Mesenchymal stem cell (in vitro differentiated cells and primary cell): ENCODE measurements at regions not wholly inside any gene's neighbourhood (a gene's known extent, or its start where the extent isn't known, plus 50 kb on each side); places are given as distances from the start of the nearest gene placed in this dataset.
A peak's percentile ranks its signal among the peaks of the same experiment; 100 is the strongest.

Source experiments
- DNase-seq: peaks from one replicate; pipeline ENCODE4 v3.0.0-alpha.2; 2013
- H2AFZ ChIP-seq: one replicate; pipeline ENCODE4 v1.6.1; 2013; ENCODE audit warnings: low read depth, mild to moderate bottlenecking, control low read depth, inconsistent platforms, low read length, moderate library complexity
- H2AK5ac ChIP-seq: 2 replicates; pipeline ENCODE4 v1.6.1; 2013; ENCODE audit warnings: low read length, moderate library complexity, mild to moderate bottlenecking, inconsistent platforms; ENCODE audit not compliant: severe bottlenecking
- H2BK120ac ChIP-seq: one replicate; pipeline ENCODE4 v1.6.1; 2013; ENCODE audit warnings: low read depth, mild to moderate bottlenecking, inconsistent platforms, low read length, moderate library complexity
- H2BK12ac ChIP-seq, 2 experiments: one replicate each; pipeline ENCODE4 v1.6.1; 2013; ENCODE audit warnings: inconsistent platforms in 2 of 2, low read length in 2 of 2, mild to moderate bottlenecking in 2 of 2, moderate library complexity in 2 of 2, control low read depth in 1 of 2
- H2BK15ac ChIP-seq: one replicate; pipeline ENCODE4 v1.6.1; 2013; ENCODE audit warnings: mild to moderate bottlenecking, low read depth, inconsistent platforms; ENCODE audit not compliant: poor library complexity, severe bottlenecking
- H2BK5ac ChIP-seq: 2 replicates; pipeline ENCODE4 v1.6.1; 2013; ENCODE audit warnings: low read depth, mild to moderate bottlenecking, low read length, control low read depth, inconsistent platforms; ENCODE audit not compliant: poor library complexity, severe bottlenecking
- H3K14ac ChIP-seq, 2 experiments: one replicate each; pipeline ENCODE4 v1.6.1; 2013; ENCODE audit warnings: inconsistent platforms in 2 of 2, low read length in 2 of 2, control low read depth in 1 of 2, mild to moderate bottlenecking in 1 of 2, moderate library complexity in 1 of 2
- H3K18ac ChIP-seq, 2 experiments: one replicate each; pipeline ENCODE4 v1.6.1; 2013; ENCODE audit warnings: inconsistent platforms in 2 of 2, low read length in 2 of 2, control low read depth in 1 of 2, low read depth in 1 of 2, mild to moderate bottlenecking in 1 of 2
- H3K23ac ChIP-seq, 2 experiments: one replicate each; pipeline ENCODE4 v1.6.1; 2013; ENCODE audit warnings: inconsistent platforms in 2 of 2, low read length in 2 of 2, mild to moderate bottlenecking in 2 of 2, moderate library complexity in 2 of 2, control low read depth in 1 of 2
- H3K27ac ChIP-seq: 2 replicates; pipeline ENCODE4 v1.5.1; 2013; ENCODE audit warnings: mild to moderate bottlenecking, moderate library complexity, low read length, control low read depth, inconsistent platforms; ENCODE audit not compliant: poor library complexity, severe bottlenecking
- H3K27me3 ChIP-seq, 2 experiments: 2 replicates each; pipeline versions ENCODE4 v1.6.1 to v1.7.0; 2013; ENCODE audit warnings: low read length in 2 of 2, mild to moderate bottlenecking in 2 of 2, moderate library complexity in 2 of 2, control low read depth in 1 of 2, inconsistent platforms in 1 of 2; ENCODE audit not compliant: control insufficient read depth in 1 of 2, insufficient read depth in 1 of 2
- H3K36me3 ChIP-seq, 2 experiments: 2 replicates each; pipeline versions ENCODE4 v1.6.1 to v1.7.0; 2013; ENCODE audit warnings: low read length in 2 of 2, control low read depth in 1 of 2, inconsistent platforms in 1 of 2, low read depth in 1 of 2, mild to moderate bottlenecking in 1 of 2; ENCODE audit not compliant: insufficient read depth in 2 of 2, control insufficient read depth in 1 of 2
- H3K4ac ChIP-seq, 2 experiments: one replicate each; pipeline ENCODE4 v1.6.1; 2013; ENCODE audit warnings: inconsistent platforms in 2 of 2, low read length in 2 of 2, mild to moderate bottlenecking in 2 of 2, moderate library complexity in 2 of 2, control low read depth in 1 of 2, low read depth in 1 of 2
- H3K4me1 ChIP-seq: 2 replicates; pipeline ENCODE4 v1.6.1; 2013; ENCODE audit warnings: low read depth, low read length, control low read depth; ENCODE audit not compliant: control insufficient read depth, insufficient read depth
- H3K4me2 ChIP-seq: 2 replicates; pipeline ENCODE4 v1.6.1; 2013; ENCODE audit warnings: low read length, mild to moderate bottlenecking, inconsistent platforms; ENCODE audit not compliant: poor library complexity, severe bottlenecking
- H3K4me3 ChIP-seq, 2 experiments: 2 replicates each; pipeline versions ENCODE4 v1.5.1 to v1.7.0; 2013; ENCODE audit warnings: low read length in 2 of 2, mild to moderate bottlenecking in 2 of 2, control low read depth in 1 of 2, low read depth in 1 of 2; ENCODE audit not compliant: insufficient read depth in 1 of 2
- H3K79me1 ChIP-seq: replicated peaks from 2 replicates; pipeline ENCODE4 v1.6.1; 2013; ENCODE audit warnings: mild to moderate bottlenecking, control low read depth, low read length, inconsistent platforms; ENCODE audit not compliant: poor library complexity, severe bottlenecking
- H3K9ac ChIP-seq: 2 replicates; pipeline ENCODE4 v1.7.0; 2013; ENCODE audit warnings: mild to moderate bottlenecking, low read length, moderate library complexity
- H3K9me3 ChIP-seq: 2 replicates; pipeline ENCODE4 v1.7.0; 2013; ENCODE audit warnings: mild to moderate bottlenecking, low read length; ENCODE audit not compliant: control insufficient read depth
- H4K8ac ChIP-seq: one replicate; pipeline ENCODE4 v1.6.1; 2013; ENCODE audit warnings: inconsistent platforms, mild to moderate bottlenecking, low read length, moderate library complexity
- H4K91ac ChIP-seq: one replicate; pipeline ENCODE4 v1.6.1; 2013; ENCODE audit warnings: mild to moderate bottlenecking, low read length, inconsistent platforms
- WGBS: methylation state at CpG from one replicate; pipeline ENCODE4 v1.1.7; 2013; ENCODE audit warnings: mixed read lengths; 5-methylcytosine and 5-hydroxymethylcytosine counted together

DNA sequence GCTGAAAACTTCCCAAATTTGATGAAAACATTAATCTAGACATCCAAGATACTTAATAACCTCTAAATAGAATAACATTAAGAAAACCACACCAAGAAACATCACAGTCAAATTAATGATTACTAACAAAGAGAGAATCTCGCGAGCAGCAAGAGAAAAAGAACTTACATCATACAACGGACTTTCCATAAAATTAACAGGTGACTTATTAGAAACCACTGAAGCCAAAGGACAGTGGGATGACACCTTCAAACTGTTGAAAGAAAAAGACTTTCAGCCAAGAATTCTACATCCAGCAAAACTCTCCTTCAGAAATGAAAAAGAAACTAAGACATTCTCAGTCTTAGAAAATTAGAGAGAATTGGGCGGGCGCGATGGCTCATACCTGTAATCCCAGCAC is 232.0 kb downstream of the SNCA start:
- H3K9ac ChIP-seq, result no peak overlapping the region
- H4K8ac ChIP-seq, result no peak overlapping the region
- no peak overlapping the region for H3K27ac ChIP-seq
- no peaks in the 10 kb centered on the region for H3K79me1 ChIP-seq
- no peak overlapping the region for H4K91ac ChIP-seq
- H2AK5ac ChIP-seq, result no peak overlapping the region
- no peak overlapping the region for H3K4me3 ChIP-seq
- WGBS, result 97% methylated on average over 6 of the region's 6 CpGs
- H2BK15ac ChIP-seq, result no peak overlapping the region
- H2BK120ac ChIP-seq, result no peak overlapping the region
- H3K9me3 ChIP-seq, result no peaks in the 10 kb centered on the region
- no peak overlapping the region for H2BK12ac ChIP-seq
- H3K18ac ChIP-seq, result no peak overlapping the region
- no peak overlapping the region for H3K14ac ChIP-seq
- H3K27me3 ChIP-seq, result no peaks in the 10 kb centered on the region
- no peak overlapping the region for H3K23ac ChIP-seq
- H2BK5ac ChIP-seq, result no peak overlapping the region
- no peak overlapping the region for H2AFZ ChIP-seq
- H3K4me2 ChIP-seq, result no peak overlapping the region
- no peak for DNase-seq
- H3K4me1 ChIP-seq, result no peaks in the 10 kb centered on the region
- H3K4ac ChIP-seq, result no peak overlapping the region
- no peaks in the 10 kb centered on the region for H3K36me3 ChIP-seq

DNA sequence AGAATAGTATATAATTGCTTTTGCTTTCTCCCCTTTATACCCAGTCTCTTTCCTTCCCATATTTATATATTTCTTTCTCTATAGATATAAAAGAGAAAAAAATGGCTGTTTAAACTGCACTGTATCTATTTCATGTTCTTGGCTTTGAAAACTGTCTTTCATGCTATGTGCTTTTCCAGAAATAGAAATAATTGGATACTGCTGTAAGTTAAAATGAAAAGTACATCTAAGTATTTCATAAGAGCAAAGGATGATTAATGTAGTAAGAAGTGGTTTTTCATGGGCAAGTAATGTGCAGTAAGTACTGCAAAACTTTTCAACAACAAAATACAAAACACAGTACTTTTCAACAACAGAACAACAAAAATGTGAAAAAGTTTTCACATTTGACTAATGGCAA is 237.9 kb downstream of the SNCA start:
- Histone ChIP-seq H2BK120ac (no peak overlapping the region), H3K4ac (no peak overlapping the region), H3K9me3 (no peaks in the 10 kb centered on the region), H2BK5ac (no peak overlapping the region), H3K79me1 (no peaks in the 10 kb centered on the region), H4K8ac (no peak overlapping the region), H2AFZ (no peak overlapping the region), H3K14ac (no peak overlapping the region), H3K27ac (no peak overlapping the region), H3K36me3 (no peaks in the 10 kb centered on the region), H3K18ac (no peak overlapping the region), H3K4me2 (no peak overlapping the region), H3K23ac (no peak overlapping the region), H2BK15ac (no peak overlapping the region), H2AK5ac (no peak overlapping the region), H3K9ac (no peak overlapping the region), H3K4me3 (no peak overlapping the region), H4K91ac (no peak overlapping the region), H2BK12ac (no peak overlapping the region), H3K4me1 (no peaks in the 10 kb centered on the region), H3K27me3 (no peaks in the 10 kb centered on the region)
- no peak for DNase-seq

DNA sequence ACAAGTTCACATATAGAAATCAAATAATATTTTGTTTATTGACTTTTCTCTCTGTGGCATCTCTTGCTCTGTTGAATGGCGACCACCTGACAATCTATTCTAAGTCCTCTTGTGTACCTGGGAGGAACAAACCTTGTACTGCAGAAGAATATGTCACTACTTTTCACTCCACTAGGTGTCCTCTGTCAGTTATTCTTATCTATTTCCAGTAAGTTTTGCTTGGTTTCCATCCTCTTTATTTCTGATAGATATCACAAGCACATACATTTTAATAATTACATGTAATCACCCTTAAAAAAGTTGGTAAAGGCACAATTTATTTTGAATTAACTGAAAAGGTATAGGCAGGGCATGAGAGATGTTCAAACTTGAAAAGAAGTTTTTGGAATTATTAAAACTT is 238.4 kb downstream of the SNCA start:
- Histone ChIP-seq H4K91ac (no peak overlapping the region), H3K27ac (no peak overlapping the region), H3K14ac (no peak overlapping the region), H3K4ac (no peak overlapping the region), H3K4me3 (no peak overlapping the region), H3K9ac (no peak overlapping the region), H3K4me1 (no peaks in the 10 kb centered on the region), H2AFZ (no peak overlapping the region), H2BK12ac (no peak overlapping the region), H3K79me1 (no peaks in the 10 kb centered on the region), H2BK15ac (no peak overlapping the region), H3K27me3 (no peaks in the 10 kb centered on the region), H3K36me3 (no peaks in the 10 kb centered on the region), H4K8ac (no peak overlapping the region), H2BK120ac (no peak overlapping the region), H3K18ac (no peak overlapping the region), H2BK5ac (no peak overlapping the region), H3K4me2 (no peak overlapping the region), H3K9me3 (no peaks in the 10 kb centered on the region), H3K23ac (no peak overlapping the region), H2AK5ac (no peak overlapping the region)
- peak; percentile 21 for DNase-seq
- WGBS, result 69% methylated on average over 1 of the region's 1 CpG

DNA sequence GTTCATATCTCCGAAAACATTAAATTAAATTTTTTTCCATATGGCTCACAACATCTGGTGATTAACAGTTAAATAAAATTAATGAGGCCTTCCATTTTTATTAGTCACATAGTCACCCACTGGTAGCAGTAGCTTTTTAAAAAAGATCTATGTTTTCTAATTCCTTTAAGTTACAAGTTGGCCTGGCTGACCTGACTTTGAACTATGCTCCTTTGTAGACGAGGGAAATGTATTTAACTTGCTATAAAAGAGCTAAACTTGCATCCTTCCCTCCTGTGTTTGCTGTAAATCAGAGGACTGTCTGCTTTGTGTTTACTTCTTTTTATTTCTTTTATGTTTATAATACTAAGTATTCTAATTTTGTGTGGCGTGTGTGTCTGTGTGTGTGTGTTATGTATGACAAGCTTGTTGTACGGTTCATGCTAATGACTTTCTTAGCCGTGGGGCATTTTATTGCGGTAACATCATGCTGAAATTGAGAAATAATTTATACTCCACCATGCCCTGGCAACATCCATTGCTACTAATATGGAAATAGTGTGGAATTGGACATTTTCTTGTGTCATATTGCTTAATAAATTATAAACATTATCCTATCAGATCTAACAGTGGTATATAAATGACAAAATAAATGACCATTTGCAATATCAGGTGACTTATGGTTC is 241.7 kb downstream of the SNCA start:
- H3K79me1 ChIP-seq, result no peaks in the 10 kb centered on the region
- no peak overlapping the region for H3K23ac ChIP-seq
- no peaks in the 10 kb centered on the region for H3K27me3 ChIP-seq
- H2BK12ac ChIP-seq, result no peak overlapping the region
- no peak overlapping the region for H3K9ac ChIP-seq
- no peak overlapping the region for H3K27ac ChIP-seq
- H3K14ac ChIP-seq, result no peak overlapping the region
- no peak overlapping the region for H2BK15ac ChIP-seq
- H2BK120ac ChIP-seq, result no peak overlapping the region
- H2AFZ ChIP-seq, result no peak overlapping the region
- no peak overlapping the region for H3K18ac ChIP-seq
- no peak overlapping the region for H4K8ac ChIP-seq
- H2AK5ac ChIP-seq, result no peak overlapping the region
- no peak overlapping the region for H3K4me2 ChIP-seq
- no peak overlapping the region for H4K91ac ChIP-seq
- H3K4me3 ChIP-seq, result no peak overlapping the region
- no peak overlapping the region for H3K4ac ChIP-seq
- no peak overlapping the region for H2BK5ac ChIP-seq
- 94% methylated on average over 5 of the region's 6 CpGs for WGBS
- H3K9me3 ChIP-seq, result no peaks in the 10 kb centered on the region
- no peak for DNase-seq
- no peaks in the 10 kb centered on the region for H3K4me1 ChIP-seq
- H3K36me3 ChIP-seq, result no peaks in the 10 kb centered on the region
